MM.1S (cell line): ENCODE measurements at regions not wholly inside any gene's neighbourhood (a gene's known extent, or its start where the extent isn't known, plus 50 kb on each side); places are given as distances from the start of the nearest gene placed in this dataset.

ENCODE experiments used
- CTCF ChIP-seq: fragments of 300-600 bp; sonication (generic); IDR thresholded peaks from 2 replicates; pipeline ENCODE4 v1.5.1; 2016; ENCODE audit warnings: antibody characterized with exemption, low read length, mixed read lengths
- EZH2 ChIP-seq: fragments of 300-600 bp; sonication (generic); optimal IDR thresholded peaks from 2 replicates; pipeline ENCODE3; 2017; ENCODE audit warnings: low read depth, mild to moderate bottlenecking, antibody characterized with exemption, low read length, mixed read lengths
- EZH2phosphoT487 ChIP-seq: fragments of 300-600 bp; sonication (generic); IDR thresholded peaks from 2 replicates; pipeline ENCODE4 v1.6.1; 2018; ENCODE audit warnings: antibody characterized with exemption, low read length

- TF ChIP-seq EZH2 = no peak
- TF ChIP-seq CTCF = no peak
- no peak for TF ChIP-seq EZH2phosphoT487
These were observed 176.6 kb downstream of the EN1 start for GRCh38 chr2:118670838-118671237.
